NCI-H1436 (cell line): ENCODE measurements at regions not wholly inside any gene's neighbourhood (a gene's known extent, or its start where the extent isn't known, plus 50 kb on each side); places are given as distances from the start of the nearest gene placed in this dataset.
"Not testable (repeated sequence)": the region's sequence is repeated elsewhere in the genome, so short reads cannot be mapped to it uniquely, and the experiment has no call there.

Experiments used
- DNase-seq: peaks from one replicate; lab custom pipeline; 2025; lab: John Stamatoyannopoulos, UW

- no peak for DNase-seq
Measured at GRCh38 chr9:111276431-111277128, 53.4 kb downstream of the OR2K2 start.

GRCh38 chr9:111274737-111275136 is 55.3 kb downstream of the OR2K2 start:
- DNase-seq, result no peak

DNA sequence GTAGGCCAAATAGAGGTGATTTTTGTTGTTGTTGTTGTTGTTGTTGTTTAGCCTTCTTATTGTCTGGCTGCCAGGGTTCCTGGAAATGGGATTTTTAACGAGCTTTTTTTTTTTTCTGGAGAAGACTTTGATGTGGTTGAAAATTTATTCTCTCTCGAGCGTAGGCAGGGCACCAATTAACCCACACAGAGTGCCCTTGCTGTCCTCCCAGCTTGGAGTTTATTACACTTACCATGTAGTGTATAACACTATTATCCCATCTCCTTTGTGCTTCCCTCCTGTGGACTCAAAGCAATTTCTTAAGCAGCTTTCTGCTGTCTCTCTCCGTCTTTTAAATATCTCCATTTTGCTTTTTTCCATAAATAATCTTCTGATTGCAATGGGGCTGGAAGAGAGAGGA is 57.4 kb downstream of the OR2K2 start:
- DNase-seq, result no peak

- no peak for DNase-seq
Measured at GRCh38 chr9:111271481-111272080, 58.4 kb downstream of the OR2K2 start.

GRCh38 chr9:111271047-111271446 is 59.0 kb downstream of the OR2K2 start:
- no peak for DNase-seq

GRCh38 chr9:111266024-111266423 is 64.0 kb downstream of the OR2K2 start:
- DNase-seq, result not testable (repeated sequence)

GRCh38 chr9:111263116-111263515 is 66.9 kb downstream of the OR2K2 start:
- no peak for DNase-seq

DNA sequence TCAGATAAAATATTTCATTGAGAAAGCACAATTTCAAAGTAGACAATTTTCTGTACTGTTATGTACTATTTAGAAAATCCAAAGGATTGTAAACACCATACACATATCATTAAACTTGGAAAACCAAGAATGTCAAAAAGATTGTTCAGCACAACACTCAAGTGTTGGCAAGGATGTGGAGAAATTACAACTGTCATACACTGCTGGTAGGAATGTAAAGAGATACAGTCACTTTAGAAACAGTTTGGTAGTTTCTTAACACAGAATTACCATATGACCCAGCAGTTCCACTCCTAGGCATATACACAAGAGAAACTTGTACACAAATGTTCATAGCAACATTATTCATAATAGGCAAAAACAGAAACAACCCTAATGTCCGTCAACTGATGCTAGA is 71.2 kb downstream of the OR2K2 start:
- DNase-seq, result no peak

DNA sequence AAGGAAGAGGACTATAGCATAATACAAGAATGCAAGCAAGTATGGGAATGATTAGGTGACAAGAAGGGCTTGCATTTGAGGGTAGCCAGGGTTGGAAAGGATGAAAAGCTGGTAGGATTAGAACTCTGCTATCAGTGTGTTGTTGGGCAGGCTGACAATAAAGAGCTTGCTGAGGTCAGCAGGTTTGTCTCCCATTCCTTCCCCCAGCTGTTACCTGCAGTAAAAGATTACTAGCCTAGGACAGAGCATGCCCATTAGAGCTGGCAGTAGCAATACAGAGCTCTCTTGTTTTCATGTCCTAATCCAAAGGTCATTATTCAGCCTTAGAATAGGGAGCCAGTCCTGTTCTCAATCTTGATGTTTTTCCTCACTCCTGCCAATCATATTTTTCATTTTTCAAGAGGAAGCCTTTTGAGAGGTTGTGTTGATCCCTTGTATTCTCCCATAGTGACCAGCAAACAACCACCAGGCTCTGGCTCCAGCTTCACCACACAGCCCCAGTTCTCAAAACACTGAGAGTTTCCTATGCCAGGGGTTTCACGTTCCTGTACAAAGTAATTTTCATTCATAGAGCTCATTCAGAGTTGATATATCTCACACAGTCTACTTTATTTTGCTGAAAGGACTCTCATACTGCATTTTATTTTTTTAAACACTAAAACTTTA is 71.7 kb downstream of the OR2K2 start:
- DNase-seq, result no peak

DNA sequence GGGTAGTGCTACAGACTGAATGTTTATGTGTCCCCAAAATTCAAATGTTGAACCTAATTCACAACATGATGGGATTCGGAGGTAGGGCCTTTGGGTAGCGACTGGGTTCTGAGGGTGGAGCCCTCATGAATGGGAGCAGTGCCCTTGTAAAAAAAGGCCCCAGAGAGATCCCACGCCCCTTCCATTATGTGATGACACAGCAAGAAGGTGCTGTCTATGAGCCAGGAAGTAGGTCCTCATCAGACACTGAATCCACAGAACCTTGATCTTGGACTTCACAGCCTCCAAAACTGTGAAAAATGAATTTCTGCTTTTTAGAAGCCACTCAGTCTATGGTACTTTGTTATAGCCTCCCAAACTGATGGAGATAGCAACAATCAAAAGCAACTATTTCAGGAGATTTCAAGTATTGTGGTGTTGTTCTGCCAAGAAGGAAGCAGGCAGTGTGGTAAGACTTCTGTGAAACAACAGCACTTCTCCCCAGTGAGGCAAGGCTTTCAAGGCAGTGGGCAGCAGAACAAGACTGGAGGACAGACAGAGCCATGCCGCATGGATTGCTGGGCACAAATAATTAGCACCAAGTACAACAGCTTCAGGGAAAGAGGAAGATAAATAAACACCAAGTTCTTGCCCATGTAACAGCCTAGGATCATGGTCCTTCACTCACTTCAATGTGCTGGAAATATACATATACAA is 76.1 kb downstream of the OR2K2 start:
- no peak for DNase-seq

- no peak for DNase-seq
Measured at GRCh38 chr9:111250875-111251842, 78.9 kb downstream of the OR2K2 start.

GRCh38 chr9:111237447-111237846 is 92.6 kb downstream of the OR2K2 start:
- no peak for DNase-seq

GRCh38 chr9:111236332-111236731 is 93.7 kb downstream of the OR2K2 start:
- no peak for DNase-seq

- no peak for DNase-seq
Measured at GRCh38 chr9:111233963-111234362, 96.1 kb downstream of the OR2K2 start.

DNA sequence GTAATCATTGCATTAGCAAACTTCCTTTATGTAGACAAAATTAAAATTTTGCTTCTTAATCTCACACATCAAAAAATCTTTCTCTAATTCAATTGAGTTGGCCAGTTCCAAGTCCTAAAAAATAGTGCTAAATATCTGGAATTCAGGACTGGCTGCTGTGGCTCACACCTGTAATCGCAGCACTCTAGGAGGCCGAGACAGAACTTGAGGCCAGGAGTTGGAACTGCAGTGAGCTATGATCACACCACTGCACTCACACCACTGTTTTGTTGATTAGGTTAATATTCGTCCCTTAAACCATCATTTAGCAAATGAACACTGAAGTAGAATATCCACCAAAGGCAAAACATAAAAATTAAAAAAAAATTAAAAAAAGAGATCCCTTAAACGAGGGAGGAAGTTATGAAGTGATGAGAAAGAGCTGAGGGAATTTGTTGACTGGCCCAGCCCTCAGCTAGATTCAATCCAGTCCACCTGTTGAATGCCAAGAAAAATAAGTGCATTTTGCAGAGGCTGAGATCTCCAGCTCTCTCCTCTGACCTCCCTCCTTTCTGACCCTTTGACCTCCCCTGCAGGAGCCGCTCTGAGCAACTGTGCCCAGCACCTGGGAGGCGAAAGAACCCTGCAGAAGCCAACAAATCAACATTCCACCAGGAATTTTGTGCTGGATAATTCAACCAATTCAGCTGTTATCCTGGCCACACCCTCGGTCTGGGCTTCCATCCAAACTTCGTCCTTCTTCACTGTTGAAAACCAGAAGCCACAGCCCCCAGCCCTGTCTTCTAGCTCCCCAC is 96.8 kb downstream of the OR2K2 start:
- no peak for DNase-seq

GRCh38 chr9:111231801-111232580 is 98.0 kb downstream of the OR2K2 start:
- no peak for DNase-seq

DNA sequence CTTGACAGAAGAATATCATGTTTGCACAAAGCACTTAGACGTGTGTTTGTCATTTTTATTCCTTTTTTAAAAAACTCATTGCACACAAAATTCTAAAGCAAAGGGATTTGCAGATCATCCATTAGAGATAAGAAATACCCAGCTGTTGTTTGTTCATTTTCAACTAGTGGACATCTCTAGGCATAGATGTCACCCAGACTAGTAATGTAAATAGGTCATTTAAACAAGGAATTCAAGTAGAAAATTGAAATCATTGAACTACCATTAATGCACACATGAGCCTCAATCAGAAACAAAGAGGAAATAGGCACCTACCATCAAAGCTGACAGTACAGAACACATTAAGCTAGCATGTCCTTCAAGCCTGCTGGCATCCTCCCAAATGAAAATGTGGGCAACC is 107.3 kb downstream of the OR2K2 start:
- DNase-seq, result no peak

GRCh38 chr9:111212874-111213273 is 117.2 kb downstream of the OR2K2 start:
- no peak for DNase-seq

DNA sequence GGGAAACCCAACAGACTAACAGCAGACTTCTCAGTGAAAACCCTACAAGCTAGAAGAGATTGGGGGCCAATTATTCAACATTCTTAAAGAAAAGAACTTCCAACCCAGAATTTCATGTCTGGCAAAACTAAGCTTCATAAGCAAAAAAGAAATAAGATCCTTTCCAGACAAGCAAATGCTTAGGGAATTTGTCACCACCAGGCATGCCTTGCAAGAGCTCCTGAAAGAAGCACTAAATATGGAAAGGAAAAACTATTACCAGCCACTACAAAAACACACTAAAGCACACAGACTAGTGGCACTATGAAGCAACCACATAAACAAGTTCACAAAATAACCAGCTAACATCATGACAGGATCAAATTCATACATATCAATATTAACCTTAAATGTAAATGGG is 131.1 kb downstream of the OR2K2 start:
- no peak for DNase-seq

DNA sequence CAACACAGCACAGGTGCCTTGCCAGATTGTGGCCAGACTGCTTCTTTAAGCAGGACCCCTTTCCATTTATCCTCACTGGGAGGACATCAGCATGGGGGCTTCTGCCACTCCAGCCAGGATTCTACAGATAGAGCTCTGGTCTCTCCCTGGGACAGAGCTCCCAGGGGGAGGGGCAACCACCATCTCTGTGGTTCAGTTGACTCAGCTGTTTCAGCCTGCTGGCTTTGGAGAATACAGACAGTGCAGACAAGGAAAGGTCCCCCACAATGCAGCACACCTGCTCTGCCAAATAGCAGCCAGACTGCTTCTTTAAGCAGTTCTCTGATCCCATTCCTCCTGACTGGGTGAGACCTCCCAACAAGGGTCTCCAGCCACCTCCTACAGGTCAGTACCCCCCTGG is 132.8 kb downstream of the OR2K2 start:
- DNase-seq, result no peak
